Astrocyte (in vitro differentiated cells and primary cell): ENCODE measurements at regions not wholly inside any gene's neighbourhood (a gene's known extent, or its start where the extent isn't known, plus 50 kb on each side); places are given as distances from the start of the nearest gene placed in this dataset.

Experiments used
- EZH2 ChIP-seq: IDR thresholded peaks from 2 replicates; pipeline ENCODE4 v1.6.1; 2012; ENCODE audit warnings: mild to moderate bottlenecking, low read length, inconsistent platforms; ENCODE audit not compliant: insufficient read depth
- TF ChIP-seq, protein P1 (sequence below): IDR thresholded peaks from 2 replicates; pipeline ENCODE4 v1.5.1; 2011; ENCODE audit warnings: low read depth, mild to moderate bottlenecking, inconsistent platforms, low read length, moderate library complexity; ENCODE audit not compliant: insufficient read depth

DNA sequence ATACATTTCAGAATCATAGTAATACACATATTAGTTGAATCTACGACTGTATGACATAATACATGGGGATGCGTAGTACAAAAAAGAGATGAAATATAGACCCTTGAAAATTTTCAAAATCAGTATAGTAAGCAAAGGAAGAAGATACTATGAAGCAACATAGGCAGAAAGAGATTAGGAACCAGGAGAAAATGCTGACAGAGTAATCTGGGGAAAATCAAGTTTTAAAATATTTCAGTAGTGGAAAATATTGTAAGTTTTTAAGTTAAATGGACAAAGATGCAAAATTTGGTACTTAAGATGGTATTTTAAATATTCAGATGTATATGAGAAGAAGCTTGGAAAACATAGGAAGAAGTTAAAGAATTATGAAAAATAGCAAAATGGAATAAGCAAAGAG, 915.6 kb upstream of the LRFN5 start:
- no peak for TF ChIP-seq EZH2
- TF ChIP-seq, protein P1, sequence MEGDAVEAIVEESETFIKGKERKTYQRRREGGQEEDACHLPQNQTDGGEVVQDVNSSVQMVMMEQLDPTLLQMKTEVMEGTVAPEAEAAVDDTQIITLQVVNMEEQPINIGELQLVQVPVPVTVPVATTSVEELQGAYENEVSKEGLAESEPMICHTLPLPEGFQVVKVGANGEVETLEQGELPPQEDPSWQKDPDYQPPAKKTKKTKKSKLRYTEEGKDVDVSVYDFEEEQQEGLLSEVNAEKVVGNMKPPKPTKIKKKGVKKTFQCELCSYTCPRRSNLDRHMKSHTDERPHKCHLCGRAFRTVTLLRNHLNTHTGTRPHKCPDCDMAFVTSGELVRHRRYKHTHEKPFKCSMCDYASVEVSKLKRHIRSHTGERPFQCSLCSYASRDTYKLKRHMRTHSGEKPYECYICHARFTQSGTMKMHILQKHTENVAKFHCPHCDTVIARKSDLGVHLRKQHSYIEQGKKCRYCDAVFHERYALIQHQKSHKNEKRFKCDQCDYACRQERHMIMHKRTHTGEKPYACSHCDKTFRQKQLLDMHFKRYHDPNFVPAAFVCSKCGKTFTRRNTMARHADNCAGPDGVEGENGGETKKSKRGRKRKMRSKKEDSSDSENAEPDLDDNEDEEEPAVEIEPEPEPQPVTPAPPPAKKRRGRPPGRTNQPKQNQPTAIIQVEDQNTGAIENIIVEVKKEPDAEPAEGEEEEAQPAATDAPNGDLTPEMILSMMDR = no peak
